ENCODE measurements at regions not wholly inside any gene's neighbourhood (a gene's known extent, or its start where the extent isn't known, plus 50 kb on each side); places are given as distances from the start of the nearest gene placed in this dataset.

- TF ChIP-seq, protein P1, sequence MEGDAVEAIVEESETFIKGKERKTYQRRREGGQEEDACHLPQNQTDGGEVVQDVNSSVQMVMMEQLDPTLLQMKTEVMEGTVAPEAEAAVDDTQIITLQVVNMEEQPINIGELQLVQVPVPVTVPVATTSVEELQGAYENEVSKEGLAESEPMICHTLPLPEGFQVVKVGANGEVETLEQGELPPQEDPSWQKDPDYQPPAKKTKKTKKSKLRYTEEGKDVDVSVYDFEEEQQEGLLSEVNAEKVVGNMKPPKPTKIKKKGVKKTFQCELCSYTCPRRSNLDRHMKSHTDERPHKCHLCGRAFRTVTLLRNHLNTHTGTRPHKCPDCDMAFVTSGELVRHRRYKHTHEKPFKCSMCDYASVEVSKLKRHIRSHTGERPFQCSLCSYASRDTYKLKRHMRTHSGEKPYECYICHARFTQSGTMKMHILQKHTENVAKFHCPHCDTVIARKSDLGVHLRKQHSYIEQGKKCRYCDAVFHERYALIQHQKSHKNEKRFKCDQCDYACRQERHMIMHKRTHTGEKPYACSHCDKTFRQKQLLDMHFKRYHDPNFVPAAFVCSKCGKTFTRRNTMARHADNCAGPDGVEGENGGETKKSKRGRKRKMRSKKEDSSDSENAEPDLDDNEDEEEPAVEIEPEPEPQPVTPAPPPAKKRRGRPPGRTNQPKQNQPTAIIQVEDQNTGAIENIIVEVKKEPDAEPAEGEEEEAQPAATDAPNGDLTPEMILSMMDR (IDR thresholded peaks at IDR 0.05; ENCODE audit: low read depth, low read length, missing input control): no peak
- TF ChIP-seq GABPA (IDR thresholded peaks at IDR 0.05 in 1 of 2, conservative IDR thresholded peaks at IDR 0.05 in 1 of 2) (no peak), YY1 (IDR thresholded peaks at IDR 0.05) (no peak), REST (IDR thresholded peaks at IDR 0.05) (no peak), JUND (IDR thresholded peaks at IDR 0.05) (no peak), RAD21 (IDR thresholded peaks at IDR 0.05) (no peak), RXRA (IDR thresholded peaks at IDR 0.05) (no peak), NR2F2 (IDR thresholded peaks at IDR 0.05) (no peak), TAF1 (conservative IDR thresholded peaks at IDR 0.05) (no peak), HNF4A (conservative IDR thresholded peaks at IDR 0.05) (no peak)
- TF ChIP-seq, protein P2, sequence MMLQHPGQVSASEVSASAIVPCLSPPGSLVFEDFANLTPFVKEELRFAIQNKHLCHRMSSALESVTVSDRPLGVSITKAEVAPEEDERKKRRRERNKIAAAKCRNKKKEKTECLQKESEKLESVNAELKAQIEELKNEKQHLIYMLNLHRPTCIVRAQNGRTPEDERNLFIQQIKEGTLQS (IDR thresholded peaks at IDR 0.05): no peak
- TF ChIP-seq, protein P3, sequence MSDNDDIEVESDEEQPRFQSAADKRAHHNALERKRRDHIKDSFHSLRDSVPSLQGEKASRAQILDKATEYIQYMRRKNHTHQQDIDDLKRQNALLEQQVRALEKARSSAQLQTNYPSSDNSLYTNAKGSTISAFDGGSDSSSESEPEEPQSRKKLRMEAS (IDR thresholded peaks at IDR 0.05): no peak
Observed at GRCh38 chr18:73235491-73235890, 367.7 kb upstream of the NETO1 start.

Measured in liver (tissue), 3 donors.